PC-9 (cell line): ENCODE measurements at regions not wholly inside any gene's neighbourhood (a gene's known extent, or its start where the extent isn't known, plus 50 kb on each side); places are given as distances from the start of the nearest gene placed in this dataset.

Experiments used
- CTCF ChIP-seq: fragments of 200-600 bp; sonication (generic); conservative IDR thresholded peaks from 2 replicates; pipeline ENCODE4 v1.6.1; 2017; ENCODE audit warnings: mixed run types, antibody characterized with exemption, mild to moderate bottlenecking, moderate library complexity
- EZH2 ChIP-seq: fragments of 200-600 bp; sonication (generic); IDR thresholded peaks from 2 replicates; pipeline ENCODE4 v1.8.0; 2017; ENCODE audit warnings: antibody characterized with exemption, low read depth

GRCh38 chr6:8934318-8934717 is 499.0 kb upstream of the SLC35B3 start:
- TF ChIP-seq CTCF, result no peak
- TF ChIP-seq EZH2, result no peak
